ENCODE measurements at regions not wholly inside any gene's neighbourhood (a gene's known extent, or its start where the extent isn't known, plus 50 kb on each side); places are given as distances from the start of the nearest gene placed in this dataset.
"Not testable (repeated sequence)": the region's sequence is repeated elsewhere in the genome, so short reads cannot be mapped to it uniquely, and the experiment has no call there.

GRCh38 chr22:48405741-48406140, 1421.9 kb downstream of the BRD1 start:
- DNase-seq (ENCODE audit: low read depth in 2 of 3, low spot score in 2 of 3): no peak

DNA sequence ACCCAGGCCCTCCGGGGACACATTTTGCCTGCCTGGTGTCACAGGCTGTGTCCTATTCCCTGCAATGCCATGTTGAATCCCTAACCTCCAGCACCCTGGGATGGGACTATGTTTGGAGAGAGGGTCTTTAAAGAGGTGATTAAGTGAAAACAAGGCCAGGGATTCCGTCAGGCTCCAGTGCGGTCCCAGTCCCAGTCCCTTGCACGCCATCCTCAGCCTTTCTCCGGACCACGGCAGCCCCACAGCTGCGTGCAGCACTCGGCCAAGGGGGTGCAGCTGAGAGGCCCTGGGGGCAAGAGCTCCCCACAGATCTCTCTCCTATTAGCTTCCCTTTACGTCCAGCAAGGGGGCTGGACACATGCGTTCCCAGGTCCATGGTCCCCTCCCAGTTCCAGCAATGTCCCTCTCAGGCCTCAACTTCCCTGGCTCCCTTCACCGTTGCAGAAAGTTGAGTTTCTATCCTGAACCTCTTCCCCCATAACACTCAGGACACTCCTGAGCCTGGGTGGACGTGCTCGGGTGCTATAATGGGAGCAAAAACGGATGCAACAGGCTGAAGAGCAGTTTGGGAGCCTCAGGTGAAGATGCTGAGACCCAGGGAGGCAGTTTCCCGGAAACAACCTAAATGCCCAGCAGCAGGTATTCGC, 1422.7 kb downstream of the BRD1 start:
- no peak for DNase-seq (ENCODE audit: low read depth in 2 of 3, low spot score in 2 of 3)

GRCh38 chr22:48403521-48404403, 1423.9 kb downstream of the BRD1 start:
- no peak for DNase-seq (ENCODE audit: low read depth in 2 of 3, low spot score in 2 of 3)

GRCh38 chr22:48402591-48403031, 1425.1 kb downstream of the BRD1 start:
- DNase-seq (ENCODE audit: low read depth in 2 of 3, low spot score in 2 of 3): no peak

DNA sequence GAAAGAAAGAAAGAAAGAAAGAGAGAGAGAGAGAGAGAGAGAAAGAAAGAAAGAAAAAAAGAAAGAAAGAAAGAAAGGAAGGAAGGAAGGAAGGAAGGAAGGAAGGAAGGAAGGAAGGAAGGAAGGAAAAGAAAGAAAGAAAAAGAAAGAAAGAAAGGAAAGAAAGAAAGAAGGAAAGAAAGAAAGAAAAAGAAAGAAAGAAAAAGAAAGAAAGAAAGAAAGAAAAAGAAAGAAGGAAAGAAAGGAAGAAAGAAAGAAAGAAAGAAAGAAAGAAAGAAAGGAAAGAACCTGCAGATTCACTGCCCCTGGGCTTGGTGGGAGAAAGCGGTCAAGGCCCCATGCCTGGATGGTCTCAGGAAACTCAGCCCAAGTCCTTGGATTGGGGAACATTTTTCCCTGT, 1426.2 kb downstream of the BRD1 start:
- DNase-seq (ENCODE audit: low read depth in 2 of 3, low spot score in 2 of 3): not testable (repeated sequence)

GRCh38 chr22:48398181-48398905, 1429.3 kb downstream of the BRD1 start:
- DNase-seq (ENCODE audit: low read depth in 2 of 3, low spot score in 2 of 3): no peak

GRCh38 chr22:48397531-48398180, 1430.0 kb downstream of the BRD1 start:
- DNase-seq (ENCODE audit: low read depth in 2 of 3, low spot score in 2 of 3): no peak

DNA sequence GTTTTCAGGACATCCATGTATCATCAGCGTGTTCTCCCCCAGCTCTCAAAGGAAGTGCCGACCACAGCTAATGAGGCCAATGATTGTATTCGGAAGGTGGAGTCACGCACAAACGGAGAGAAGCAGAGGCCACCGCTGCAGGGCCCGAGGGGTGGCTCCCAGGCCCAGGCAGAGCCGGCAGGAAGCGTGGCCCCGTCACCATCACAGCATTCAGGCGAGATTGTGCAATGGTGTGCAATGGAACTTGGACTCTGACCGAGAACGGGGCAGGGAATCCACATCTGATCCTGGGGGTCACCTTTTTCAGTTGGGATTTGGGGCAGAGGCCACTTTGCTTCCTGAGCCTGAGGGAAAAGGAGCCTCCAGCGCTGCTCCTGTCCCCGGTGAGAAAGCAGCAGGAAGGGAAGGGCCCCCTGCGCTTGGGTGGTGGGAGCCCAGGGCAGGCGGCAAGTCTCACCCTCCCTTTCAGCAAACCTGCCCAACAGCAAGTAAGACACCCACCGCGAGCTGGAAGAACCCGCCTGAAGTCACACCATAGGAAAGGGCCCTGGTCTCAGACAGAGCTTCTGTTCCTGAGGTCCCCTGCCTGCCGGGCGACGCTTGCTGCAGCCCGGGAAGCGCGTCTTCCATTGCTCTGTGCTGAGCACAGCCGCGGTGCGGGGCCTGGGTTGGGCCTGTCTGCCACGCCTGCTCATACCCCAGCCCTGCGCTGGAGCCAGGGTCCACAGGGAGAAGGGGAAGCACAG, 1430.7 kb downstream of the BRD1 start:
- DNase-seq (ENCODE audit: low read depth in 2 of 3, low spot score in 2 of 3): no peak

DNA sequence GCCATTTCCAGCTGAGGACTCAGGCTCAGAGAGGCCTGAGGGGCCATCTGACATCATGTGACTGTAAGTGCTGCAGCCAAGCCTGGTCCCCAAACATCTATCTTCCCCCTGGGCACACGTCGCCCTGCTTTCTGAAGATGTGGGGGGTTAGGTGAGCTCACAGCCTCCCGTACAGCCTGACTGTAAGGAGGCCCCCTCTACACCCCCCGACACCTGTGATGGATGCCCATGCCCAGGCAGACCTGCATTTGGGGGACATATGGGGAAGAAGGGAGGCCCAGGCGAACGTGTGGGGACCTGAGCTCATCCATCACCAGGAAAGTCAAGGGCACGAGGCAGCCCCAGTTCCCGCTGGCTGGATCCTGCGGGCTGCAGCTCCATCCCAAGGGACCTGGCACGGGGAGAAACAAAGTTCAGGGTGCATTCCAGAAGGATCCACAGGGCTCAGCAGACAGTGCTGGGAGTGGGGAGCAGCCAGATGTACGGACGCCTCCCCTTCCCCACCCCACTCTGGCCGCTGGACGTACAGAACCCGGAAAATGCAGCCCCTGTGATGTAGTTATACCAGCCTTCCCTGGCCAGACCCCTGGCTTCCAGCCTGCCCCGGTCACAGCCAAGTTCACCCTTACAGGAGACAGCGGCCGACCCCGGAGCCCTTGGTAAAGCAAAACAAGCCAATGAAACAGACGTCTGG, 1431.4 kb downstream of the BRD1 start:
- DNase-seq (ENCODE audit: low read depth in 2 of 3, low spot score in 2 of 3): no peak

DNA sequence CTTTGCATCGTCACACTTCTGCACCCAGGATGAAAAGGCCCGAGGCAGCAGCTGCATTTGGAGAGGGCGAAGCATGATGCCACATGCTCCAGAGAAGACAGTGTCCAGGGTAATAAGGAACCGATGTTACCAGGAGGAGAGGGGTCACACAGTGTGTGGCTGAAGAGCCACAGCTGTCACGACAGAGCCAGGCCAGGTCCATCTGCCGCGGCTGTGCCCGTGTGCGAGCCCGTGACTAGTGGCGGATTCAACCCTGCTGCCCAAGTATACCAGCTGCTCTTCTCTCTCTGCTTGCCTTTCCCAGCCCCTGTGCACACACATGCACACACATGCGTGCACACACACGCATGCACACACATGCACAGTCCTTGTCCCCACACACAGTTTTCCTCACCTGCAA, 1432.5 kb downstream of the BRD1 start:
- DNase-seq (ENCODE audit: low read depth in 2 of 3, low spot score in 2 of 3): no peak

GRCh38 chr22:48394787-48395186, 1432.9 kb downstream of the BRD1 start:
- DNase-seq (ENCODE audit: low read depth in 2 of 3, low spot score in 2 of 3): no peak

- DNase-seq (ENCODE audit: low read depth in 2 of 3, low spot score in 2 of 3): no peak
Observed at GRCh38 chr22:48393885-48394284, 1433.8 kb downstream of the BRD1 start.

GRCh38 chr22:48393041-48393370, 1434.7 kb downstream of the BRD1 start:
- no peak for DNase-seq (ENCODE audit: low read depth in 2 of 3, low spot score in 2 of 3)

GRCh38 chr22:48391820-48392219, 1435.9 kb downstream of the BRD1 start:
- no peak for DNase-seq (ENCODE audit: low read depth in 2 of 3, low spot score in 2 of 3)

- DNase-seq (ENCODE audit: low read depth in 2 of 3, low spot score in 2 of 3): no peak
Observed at GRCh38 chr22:48391171-48391711, 1436.4 kb downstream of the BRD1 start.

DNA sequence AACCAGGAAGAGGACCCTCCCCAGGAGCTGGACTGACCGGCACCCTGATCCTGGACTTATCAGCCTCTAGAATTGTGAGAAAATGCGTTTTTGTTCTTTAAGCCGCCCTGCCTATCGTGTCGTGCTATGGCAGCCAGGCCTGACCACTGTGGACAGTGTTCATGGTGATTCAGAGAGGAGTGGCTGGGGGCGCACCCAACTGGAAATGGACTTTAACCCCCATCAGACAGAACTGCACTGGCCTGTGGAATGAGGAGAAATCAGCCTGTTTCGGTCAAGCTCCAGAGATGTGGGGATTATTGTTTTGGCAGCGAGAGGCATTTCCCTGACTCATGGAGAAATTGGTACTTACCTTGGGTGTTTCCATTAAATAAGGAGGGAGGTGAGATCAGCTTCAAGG, 1437.8 kb downstream of the BRD1 start:
- no peak for DNase-seq (ENCODE audit: low read depth in 2 of 3, low spot score in 2 of 3)

- no peak for DNase-seq (ENCODE audit: low read depth in 2 of 3, low spot score in 2 of 3)
Observed at GRCh38 chr22:48382197-48382596, 1445.5 kb downstream of the BRD1 start.

- DNase-seq (ENCODE audit: low read depth in 2 of 3, low spot score in 2 of 3): no peak
Observed at GRCh38 chr22:48380016-48380665, 1447.5 kb downstream of the BRD1 start.

DNA sequence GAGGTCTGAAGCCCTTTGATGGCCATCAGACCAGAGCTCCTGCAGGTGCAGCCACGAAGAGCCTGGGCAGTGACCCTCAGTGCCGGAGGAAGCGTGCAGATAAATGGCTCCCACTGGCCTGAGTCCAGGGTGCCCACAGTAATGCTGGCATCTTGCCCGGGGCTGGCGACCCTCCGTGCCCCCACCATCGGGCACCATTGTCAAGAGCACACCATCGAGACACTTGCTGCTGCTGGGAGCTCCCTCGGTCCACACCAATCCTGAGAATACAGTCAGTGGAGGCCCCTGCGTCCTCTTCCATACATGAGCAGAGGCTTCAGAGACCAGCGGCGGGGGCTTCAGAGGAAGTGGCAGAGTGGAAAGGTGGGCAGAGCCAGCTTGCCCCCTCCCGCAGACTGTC, 1448.3 kb downstream of the BRD1 start:
- DNase-seq (ENCODE audit: low read depth in 2 of 3, low spot score in 2 of 3): no peak

All from hematopoietic multipotent progenitor cell (in vitro differentiated cells).